ENCODE measurements at regions not wholly inside any gene's neighbourhood (a gene's known extent, or its start where the extent isn't known, plus 50 kb on each side); places are given as distances from the start of the nearest gene placed in this dataset.

GRCh38 chr6:105951322-105951721 is 134.8 kb upstream of the PRDM1 start:
- H3K27me3 ChIP-seq (ENCODE audit: control insufficient read depth, insufficient read depth, low read length), result no peaks in the 10 kb centered on the region
- H3K4me3 ChIP-seq (ENCODE audit: low read depth, low read length), result no peak overlapping the region
- H3K36me3 ChIP-seq (ENCODE audit: control insufficient read depth, insufficient read depth, low read length), result no peaks in the 10 kb centered on the region
- H3K9ac ChIP-seq (ENCODE audit: low read depth, low read length), result no peak overlapping the region
- no peaks in the 10 kb centered on the region for H3K9me3 ChIP-seq (ENCODE audit: control insufficient read depth, insufficient read depth, low read length)
- no peaks in the 10 kb centered on the region for H3K4me1 ChIP-seq (ENCODE audit: control insufficient read depth, insufficient read depth, low read length)

DNA sequence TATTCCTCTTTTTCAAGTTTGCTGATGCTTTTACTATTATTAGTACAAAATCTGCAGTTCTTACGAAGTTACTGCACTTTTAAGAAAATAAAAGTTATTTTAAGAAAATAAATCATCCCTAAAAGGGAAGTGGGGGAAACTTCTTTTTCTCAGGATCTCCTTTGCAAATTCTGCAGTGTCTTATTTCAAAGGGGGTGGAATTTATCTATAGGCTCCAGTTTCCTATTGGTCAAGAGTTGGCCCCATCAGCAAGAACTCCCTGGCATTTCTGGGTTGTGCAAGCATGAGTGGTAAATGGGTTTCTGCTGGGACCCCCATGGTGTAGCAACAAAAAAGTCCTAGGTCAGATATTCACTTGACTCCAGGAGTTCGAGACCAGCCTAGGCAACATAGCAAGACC is 136.3 kb upstream of the PRDM1 start:
- H3K9ac ChIP-seq (ENCODE audit: low read depth, low read length), result no peak overlapping the region

DNA sequence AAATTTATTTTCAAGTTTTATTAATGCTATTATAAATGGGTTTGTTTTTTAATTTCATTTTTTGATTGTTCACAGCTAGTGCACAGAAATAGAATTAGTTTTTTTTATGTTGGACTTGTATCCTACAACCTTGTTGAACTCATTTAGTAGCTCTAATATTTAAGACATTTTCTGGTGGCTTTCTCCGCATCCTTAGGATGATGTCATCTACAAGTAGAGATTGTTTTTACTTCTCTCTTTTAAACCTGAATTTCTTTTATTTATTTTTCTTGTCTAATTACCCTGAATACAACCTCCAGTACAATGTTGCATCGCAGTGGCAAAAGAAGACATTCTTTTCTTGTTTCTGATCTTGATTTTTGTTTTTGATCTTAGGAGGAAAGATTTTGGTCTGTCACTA is 142.6 kb upstream of the PRDM1 start:
- no peaks in the 10 kb centered on the region for H3K36me3 ChIP-seq (ENCODE audit: control insufficient read depth, insufficient read depth, low read length)
- H3K9ac ChIP-seq (ENCODE audit: low read depth, low read length), result no peak overlapping the region
- no peaks in the 10 kb centered on the region for H3K4me1 ChIP-seq (ENCODE audit: control insufficient read depth, insufficient read depth, low read length)
- no peak overlapping the region for H3K4me3 ChIP-seq (ENCODE audit: low read depth, low read length)
- H3K27me3 ChIP-seq (ENCODE audit: control insufficient read depth, insufficient read depth, low read length), result no peaks in the 10 kb centered on the region
- no peaks in the 10 kb centered on the region for H3K9me3 ChIP-seq (ENCODE audit: control insufficient read depth, insufficient read depth, low read length)

More for the DNA sequence above, 136.3 kb upstream of the PRDM1 start:
- no peak overlapping the region for H3K4me3 ChIP-seq (ENCODE audit: low read depth, low read length)
- H3K27me3 ChIP-seq (ENCODE audit: control insufficient read depth, insufficient read depth, low read length), result no peaks in the 10 kb centered on the region
- H3K9me3 ChIP-seq (ENCODE audit: control insufficient read depth, insufficient read depth, low read length), result no peaks in the 10 kb centered on the region
- no peaks in the 10 kb centered on the region for H3K4me1 ChIP-seq (ENCODE audit: control insufficient read depth, insufficient read depth, low read length)
- no peaks in the 10 kb centered on the region for H3K36me3 ChIP-seq (ENCODE audit: control insufficient read depth, insufficient read depth, low read length)

DNA sequence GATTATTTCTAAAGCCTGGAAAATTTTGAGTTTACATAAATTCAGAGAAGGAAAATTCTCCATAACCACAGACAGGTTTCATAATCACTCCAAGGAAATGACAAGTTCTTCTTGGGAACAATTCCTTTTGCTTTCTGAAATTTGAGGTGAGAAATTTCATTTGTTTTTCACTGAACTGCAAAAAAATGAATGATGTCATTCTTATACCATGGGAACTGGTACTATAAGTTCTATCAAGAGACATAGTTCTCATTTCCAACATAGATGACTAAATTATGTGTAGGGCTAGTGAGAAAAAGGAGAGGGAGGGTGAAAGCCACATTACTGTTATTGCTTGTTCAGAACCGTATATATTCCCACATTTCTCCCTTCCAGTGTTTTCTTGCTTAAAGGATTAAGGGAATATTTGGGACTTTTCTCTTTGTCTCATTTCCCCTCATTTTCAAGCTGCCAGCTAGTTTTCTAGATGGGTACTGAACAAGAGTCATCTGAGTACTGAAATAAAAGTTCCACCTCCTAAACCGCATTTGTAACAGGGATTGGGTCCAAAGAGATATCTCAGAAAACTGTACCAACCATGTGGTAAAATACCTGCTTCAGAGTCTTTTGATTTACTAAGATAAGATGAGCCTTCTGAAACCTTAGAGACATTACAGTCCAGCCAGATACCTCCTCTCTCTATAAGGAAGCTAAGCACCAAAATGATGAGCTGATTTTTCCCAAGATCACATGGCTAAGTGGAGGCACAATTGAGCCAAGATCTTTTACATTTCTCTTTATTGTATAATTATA is 144.3 kb upstream of the PRDM1 start:
- Histone ChIP-seq H3K4me1 (ENCODE audit: control insufficient read depth, insufficient read depth, low read length) (no peaks in the 10 kb centered on the region), H3K9me3 (ENCODE audit: control insufficient read depth, insufficient read depth, low read length) (no peaks in the 10 kb centered on the region), H3K36me3 (ENCODE audit: control insufficient read depth, insufficient read depth, low read length) (no peaks in the 10 kb centered on the region), H3K4me3 (ENCODE audit: low read depth, low read length) (no peak overlapping the region), H3K27me3 (ENCODE audit: control insufficient read depth, insufficient read depth, low read length) (no peaks in the 10 kb centered on the region), H3K9ac (ENCODE audit: low read depth, low read length) (no peak overlapping the region)

- Histone ChIP-seq H3K36me3 (ENCODE audit: control insufficient read depth, insufficient read depth, low read length) (no peaks in the 10 kb centered on the region), H3K27me3 (ENCODE audit: control insufficient read depth, insufficient read depth, low read length) (no peaks in the 10 kb centered on the region), H3K9me3 (ENCODE audit: control insufficient read depth, insufficient read depth, low read length) (no peaks in the 10 kb centered on the region), H3K4me3 (ENCODE audit: low read depth, low read length) (no peak overlapping the region), H3K4me1 (ENCODE audit: control insufficient read depth, insufficient read depth, low read length) (no peaks in the 10 kb centered on the region), H3K9ac (ENCODE audit: low read depth, low read length) (no peak overlapping the region)
These were observed 145.1 kb upstream of the PRDM1 start for GRCh38 chr6:105940990-105941389.

- Histone ChIP-seq H3K9ac (ENCODE audit: low read depth, low read length) (no peak overlapping the region), H3K4me1 (ENCODE audit: control insufficient read depth, insufficient read depth, low read length) (no peaks in the 10 kb centered on the region), H3K9me3 (ENCODE audit: control insufficient read depth, insufficient read depth, low read length) (no peaks in the 10 kb centered on the region), H3K4me3 (ENCODE audit: low read depth, low read length) (no peak overlapping the region), H3K36me3 (ENCODE audit: control insufficient read depth, insufficient read depth, low read length) (no peaks in the 10 kb centered on the region), H3K27me3 (ENCODE audit: control insufficient read depth, insufficient read depth, low read length) (no peaks in the 10 kb centered on the region)
These were observed 149.2 kb upstream of the PRDM1 start for GRCh38 chr6:105936972-105937371.

GRCh38 chr6:105935416-105935815 is 150.7 kb upstream of the PRDM1 start:
- Histone ChIP-seq H3K27me3 (ENCODE audit: control insufficient read depth, insufficient read depth, low read length) (no peaks in the 10 kb centered on the region), H3K4me3 (ENCODE audit: low read depth, low read length) (no peak overlapping the region), H3K9me3 (ENCODE audit: control insufficient read depth, insufficient read depth, low read length) (no peaks in the 10 kb centered on the region), H3K9ac (ENCODE audit: low read depth, low read length) (no peak overlapping the region), H3K4me1 (ENCODE audit: control insufficient read depth, insufficient read depth, low read length) (no peaks in the 10 kb centered on the region), H3K36me3 (ENCODE audit: control insufficient read depth, insufficient read depth, low read length) (no peaks in the 10 kb centered on the region)

GRCh38 chr6:105934708-105935107 is 151.4 kb upstream of the PRDM1 start:
- no peak overlapping the region for H3K9ac ChIP-seq (ENCODE audit: low read depth, low read length)
- H3K9me3 ChIP-seq (ENCODE audit: control insufficient read depth, insufficient read depth, low read length), result no peaks in the 10 kb centered on the region
- no peaks in the 10 kb centered on the region for H3K27me3 ChIP-seq (ENCODE audit: control insufficient read depth, insufficient read depth, low read length)
- no peaks in the 10 kb centered on the region for H3K36me3 ChIP-seq (ENCODE audit: control insufficient read depth, insufficient read depth, low read length)
- no peak overlapping the region for H3K4me3 ChIP-seq (ENCODE audit: low read depth, low read length)
- H3K4me1 ChIP-seq (ENCODE audit: control insufficient read depth, insufficient read depth, low read length), result no peaks in the 10 kb centered on the region

GRCh38 chr6:105932440-105932839 is 153.7 kb upstream of the PRDM1 start:
- Histone ChIP-seq H3K4me1 (ENCODE audit: control insufficient read depth, insufficient read depth, low read length) (no peaks in the 10 kb centered on the region), H3K27me3 (ENCODE audit: control insufficient read depth, insufficient read depth, low read length) (no peaks in the 10 kb centered on the region), H3K36me3 (ENCODE audit: control insufficient read depth, insufficient read depth, low read length) (no peaks in the 10 kb centered on the region), H3K9ac (ENCODE audit: low read depth, low read length) (no peak overlapping the region), H3K9me3 (ENCODE audit: control insufficient read depth, insufficient read depth, low read length) (no peaks in the 10 kb centered on the region), H3K4me3 (ENCODE audit: low read depth, low read length) (no peak overlapping the region)

DNA sequence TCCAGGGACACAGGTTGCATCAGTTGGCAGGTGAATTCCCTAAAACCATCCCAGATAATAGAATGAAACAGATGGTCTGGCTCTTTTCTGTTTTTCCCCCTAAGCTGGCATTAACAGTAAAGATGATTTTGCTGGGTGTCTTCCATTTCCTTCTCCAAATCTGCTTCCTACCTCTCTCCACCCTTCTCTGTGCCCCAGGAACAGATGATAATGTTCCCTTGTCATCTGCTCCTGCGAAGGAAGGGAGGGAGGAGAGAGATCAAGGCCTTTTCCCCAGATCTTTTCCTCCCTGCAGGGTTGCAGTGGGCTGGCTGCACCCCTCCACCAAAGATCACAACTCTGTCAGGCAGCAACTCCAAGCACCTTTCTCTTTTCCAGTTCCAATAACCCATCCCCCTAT is 156.5 kb upstream of the PRDM1 start:
- no peaks in the 10 kb centered on the region for H3K36me3 ChIP-seq (ENCODE audit: control insufficient read depth, insufficient read depth, low read length)

DNA sequence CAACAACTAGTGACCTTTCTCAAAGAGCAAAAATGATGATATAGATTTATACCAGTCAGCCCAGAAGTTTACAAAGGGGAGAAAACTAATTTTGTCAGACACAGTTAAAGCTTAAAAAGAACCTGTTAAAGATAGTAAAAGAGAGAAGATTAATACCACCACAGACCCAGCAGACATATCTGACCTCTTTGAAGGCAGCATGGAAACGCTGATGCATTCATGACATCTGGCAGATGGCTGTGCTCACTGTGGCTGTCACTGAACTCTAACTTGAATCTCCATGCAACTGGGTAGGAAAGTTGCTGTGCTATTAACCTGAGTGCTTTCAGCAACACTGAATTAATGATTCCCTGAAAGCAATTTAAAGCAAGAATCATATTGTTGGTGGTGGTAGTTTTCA is 159.8 kb upstream of the PRDM1 start:
- Histone ChIP-seq H3K9ac (ENCODE audit: low read depth, low read length) (no peak overlapping the region), H3K4me3 (ENCODE audit: low read depth, low read length) (no peak overlapping the region), H3K9me3 (ENCODE audit: control insufficient read depth, insufficient read depth, low read length) (no peaks in the 10 kb centered on the region), H3K36me3 (ENCODE audit: control insufficient read depth, insufficient read depth, low read length) (no peaks in the 10 kb centered on the region), H3K27me3 (ENCODE audit: control insufficient read depth, insufficient read depth, low read length) (no peaks in the 10 kb centered on the region), H3K4me1 (ENCODE audit: control insufficient read depth, insufficient read depth, low read length) (no peaks in the 10 kb centered on the region)

More for the DNA sequence above, 156.5 kb upstream of the PRDM1 start:
- Histone ChIP-seq H3K9ac (ENCODE audit: low read depth, low read length) (no peak overlapping the region), H3K4me3 (ENCODE audit: low read depth, low read length) (no peak overlapping the region), H3K4me1 (ENCODE audit: control insufficient read depth, insufficient read depth, low read length) (no peaks in the 10 kb centered on the region), H3K9me3 (ENCODE audit: control insufficient read depth, insufficient read depth, low read length) (no peaks in the 10 kb centered on the region), H3K27me3 (ENCODE audit: control insufficient read depth, insufficient read depth, low read length) (no peaks in the 10 kb centered on the region)

- no peaks in the 10 kb centered on the region for H3K27me3 ChIP-seq (ENCODE audit: control insufficient read depth, insufficient read depth, low read length)
- no peaks in the 10 kb centered on the region for H3K36me3 ChIP-seq (ENCODE audit: control insufficient read depth, insufficient read depth, low read length)
- no peak overlapping the region for H3K9ac ChIP-seq (ENCODE audit: low read depth, low read length)
- no peaks in the 10 kb centered on the region for H3K4me1 ChIP-seq (ENCODE audit: control insufficient read depth, insufficient read depth, low read length)
- no peaks in the 10 kb centered on the region for H3K9me3 ChIP-seq (ENCODE audit: control insufficient read depth, insufficient read depth, low read length)
- H3K4me3 ChIP-seq (ENCODE audit: low read depth, low read length), result no peak overlapping the region
These were observed 160.4 kb upstream of the PRDM1 start for GRCh38 chr6:105925706-105926105.

All from iPS-15b (cell line).